Ishikawa (cell line): ENCODE measurements at regions not wholly inside any gene's neighbourhood (a gene's known extent, or its start where the extent isn't known, plus 50 kb on each side); places are given as distances from the start of the nearest gene placed in this dataset.

Source experiments
- CEBPB ChIP-seq: IDR thresholded peaks from 2 replicates; pipeline ENCODE4 v1.6.1; 2012
- CREB1 ChIP-seq: IDR thresholded peaks from 2 replicates; pipeline ENCODE4 v1.6.1; 2012; ENCODE audit warnings: low read depth
- EGR1 ChIP-seq: IDR thresholded peaks from 2 replicates; pipeline ENCODE4 v1.6.1; 2012
- EP300 ChIP-seq: IDR thresholded peaks from 2 replicates; pipeline ENCODE4 v1.6.1; 2012; ENCODE audit warnings: borderline replicate concordance
- FOXM1 ChIP-seq: IDR thresholded peaks from 2 replicates; pipeline ENCODE4 v1.6.1; 2012; ENCODE audit warnings: low read depth, borderline replicate concordance
- MAX ChIP-seq: IDR thresholded peaks from 2 replicates; pipeline ENCODE4 v1.6.1; 2012
- NFIC ChIP-seq: IDR thresholded peaks from 2 replicates; pipeline ENCODE4 v1.6.1; 2012
- RAD21 ChIP-seq: IDR thresholded peaks from 2 replicates; pipeline ENCODE4 v1.6.1; 2012; ENCODE audit warnings: low read depth
- TAF1 ChIP-seq: IDR thresholded peaks from 2 replicates; pipeline ENCODE4 v1.6.1; 2012; ENCODE audit warnings: low read depth, mild to moderate bottlenecking
- TCF12 ChIP-seq: IDR thresholded peaks from 2 replicates; pipeline ENCODE4 v1.6.1; 2012; ENCODE audit warnings: low read depth
- TEAD4 ChIP-seq: IDR thresholded peaks from 2 replicates; pipeline ENCODE4 v1.6.1; 2012
- YY1 ChIP-seq: IDR thresholded peaks from 2 replicates; pipeline ENCODE4 v1.6.1; 2012; ENCODE audit warnings: low read depth
- ZBTB7A ChIP-seq: IDR thresholded peaks from 2 replicates; pipeline ENCODE4 v1.6.1; 2012; ENCODE audit warnings: low read depth
- TF ChIP-seq, protein P1 (sequence below): IDR thresholded peaks from 2 replicates; pipeline ENCODE4 v1.6.1; 2012; ENCODE audit warnings: low read depth, mild to moderate bottlenecking
- TF ChIP-seq, protein P2 (sequence below): IDR thresholded peaks from 2 replicates; pipeline ENCODE4 v1.6.1; 2012

DNA sequence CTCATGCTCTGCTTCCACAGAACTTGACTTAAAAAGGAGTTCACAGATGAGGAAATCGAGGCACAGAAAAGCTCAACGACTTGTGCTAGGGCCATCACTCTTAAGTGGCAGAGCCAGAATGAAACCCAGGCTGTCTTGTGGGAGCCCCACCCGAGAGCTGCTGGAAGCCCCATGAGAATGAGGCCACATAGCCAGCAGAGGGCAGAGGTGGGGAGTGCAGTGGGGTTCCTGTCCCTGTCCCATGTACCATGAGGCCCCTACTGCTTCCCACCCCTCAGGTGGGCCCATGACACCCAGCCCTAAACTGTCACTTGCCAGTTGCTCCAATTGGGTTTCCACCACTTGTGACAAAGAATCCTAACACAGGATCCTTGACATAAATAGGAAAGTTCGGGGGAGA, 175.9 kb downstream of the IRS2 start:
- TF ChIP-seq EGR1: no peak
- no peak for TF ChIP-seq YY1
- TF ChIP-seq RAD21: peak; percentile 39
- no peak for TF ChIP-seq MAX

DNA sequence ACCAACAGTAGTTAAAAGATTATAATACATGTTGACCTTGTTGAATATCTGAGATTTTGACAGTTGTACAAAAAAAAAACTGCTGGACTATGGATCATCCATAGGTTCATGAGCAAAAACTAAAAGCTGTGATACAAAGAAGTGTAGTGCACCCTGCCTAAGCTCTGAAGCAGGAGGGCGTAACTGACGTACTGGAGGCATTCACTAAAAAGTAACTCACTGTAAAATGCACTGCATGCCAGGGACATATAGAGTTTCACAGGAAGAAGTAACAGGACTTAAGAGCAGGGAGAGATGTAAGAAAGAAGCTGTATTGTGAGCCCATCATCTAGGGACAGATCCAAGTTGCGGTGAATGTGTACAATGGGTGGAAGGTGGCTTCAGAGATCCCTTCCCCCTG, 177.9 kb downstream of the IRS2 start:
- TF ChIP-seq, protein P1, sequence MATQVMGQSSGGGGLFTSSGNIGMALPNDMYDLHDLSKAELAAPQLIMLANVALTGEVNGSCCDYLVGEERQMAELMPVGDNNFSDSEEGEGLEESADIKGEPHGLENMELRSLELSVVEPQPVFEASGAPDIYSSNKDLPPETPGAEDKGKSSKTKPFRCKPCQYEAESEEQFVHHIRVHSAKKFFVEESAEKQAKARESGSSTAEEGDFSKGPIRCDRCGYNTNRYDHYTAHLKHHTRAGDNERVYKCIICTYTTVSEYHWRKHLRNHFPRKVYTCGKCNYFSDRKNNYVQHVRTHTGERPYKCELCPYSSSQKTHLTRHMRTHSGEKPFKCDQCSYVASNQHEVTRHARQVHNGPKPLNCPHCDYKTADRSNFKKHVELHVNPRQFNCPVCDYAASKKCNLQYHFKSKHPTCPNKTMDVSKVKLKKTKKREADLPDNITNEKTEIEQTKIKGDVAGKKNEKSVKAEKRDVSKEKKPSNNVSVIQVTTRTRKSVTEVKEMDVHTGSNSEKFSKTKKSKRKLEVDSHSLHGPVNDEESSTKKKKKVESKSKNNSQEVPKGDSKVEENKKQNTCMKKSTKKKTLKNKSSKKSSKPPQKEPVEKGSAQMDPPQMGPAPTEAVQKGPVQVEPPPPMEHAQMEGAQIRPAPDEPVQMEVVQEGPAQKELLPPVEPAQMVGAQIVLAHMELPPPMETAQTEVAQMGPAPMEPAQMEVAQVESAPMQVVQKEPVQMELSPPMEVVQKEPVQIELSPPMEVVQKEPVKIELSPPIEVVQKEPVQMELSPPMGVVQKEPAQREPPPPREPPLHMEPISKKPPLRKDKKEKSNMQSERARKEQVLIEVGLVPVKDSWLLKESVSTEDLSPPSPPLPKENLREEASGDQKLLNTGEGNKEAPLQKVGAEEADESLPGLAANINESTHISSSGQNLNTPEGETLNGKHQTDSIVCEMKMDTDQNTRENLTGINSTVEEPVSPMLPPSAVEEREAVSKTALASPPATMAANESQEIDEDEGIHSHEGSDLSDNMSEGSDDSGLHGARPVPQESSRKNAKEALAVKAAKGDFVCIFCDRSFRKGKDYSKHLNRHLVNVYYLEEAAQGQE: no peak

GRCh38 chr13:109608059-109608458, 178.3 kb downstream of the IRS2 start:
- TF ChIP-seq EGR1 (no peak), CEBPB (no peak), NFIC (no peak), TAF1 (no peak), TCF12 (no peak)
- TF ChIP-seq, protein P1: no peak
- TF ChIP-seq, protein P2, sequence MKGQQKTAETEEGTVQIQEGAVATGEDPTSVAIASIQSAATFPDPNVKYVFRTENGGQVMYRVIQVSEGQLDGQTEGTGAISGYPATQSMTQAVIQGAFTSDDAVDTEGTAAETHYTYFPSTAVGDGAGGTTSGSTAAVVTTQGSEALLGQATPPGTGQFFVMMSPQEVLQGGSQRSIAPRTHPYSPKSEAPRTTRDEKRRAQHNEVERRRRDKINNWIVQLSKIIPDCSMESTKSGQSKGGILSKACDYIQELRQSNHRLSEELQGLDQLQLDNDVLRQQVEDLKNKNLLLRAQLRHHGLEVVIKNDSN: no peak

DNA sequence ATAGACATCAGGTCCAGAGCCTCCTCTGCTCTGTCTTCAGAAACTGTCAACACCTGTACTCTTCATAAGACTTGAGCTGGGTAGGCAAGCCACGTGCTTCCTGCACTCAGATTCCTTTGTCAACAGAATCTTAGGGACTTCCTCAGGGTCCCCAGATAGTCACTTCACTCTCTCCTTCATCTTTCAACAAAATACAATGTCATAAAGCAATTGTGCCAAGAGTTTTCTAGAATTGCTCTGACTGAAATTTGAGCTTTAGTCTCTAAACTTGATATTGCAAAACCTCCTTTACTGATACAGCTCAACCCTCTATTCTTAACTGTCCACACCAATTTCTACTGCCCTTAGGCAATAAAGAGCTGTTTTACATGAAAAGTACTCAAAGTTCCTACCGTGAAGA, 179.9 kb downstream of the IRS2 start:
- TF ChIP-seq TAF1 (no peak), EGR1 (no peak), TEAD4 (no peak), ZBTB7A (no peak), CREB1 (no peak), TCF12 (no peak), RAD21 (no peak), EP300 (no peak), FOXM1 (no peak), YY1 (no peak), CEBPB (no peak), NFIC (no peak)
- TF ChIP-seq, protein P2: no peak
- TF ChIP-seq, protein P1: no peak

GRCh38 chr13:109605846-109606245, 180.5 kb downstream of the IRS2 start:
- TF ChIP-seq CREB1 (no peak), TAF1 (no peak), TEAD4 (no peak), RAD21 (no peak), NFIC (no peak), MAX (no peak), ZBTB7A (no peak), FOXM1 (no peak), YY1 (no peak)
- TF ChIP-seq, protein P2: no peak
- TF ChIP-seq, protein P1: no peak
